Ishikawa (cell line): ENCODE measurements at regions not wholly inside any gene's neighbourhood (a gene's known extent, or its start where the extent isn't known, plus 50 kb on each side); places are given as distances from the start of the nearest gene placed in this dataset.

Experiments used
- CEBPB ChIP-seq: IDR thresholded peaks from 2 replicates; pipeline ENCODE4 v1.6.1; 2012
- CREB1 ChIP-seq: IDR thresholded peaks from 2 replicates; pipeline ENCODE4 v1.6.1; 2012; ENCODE audit warnings: low read depth
- EGR1 ChIP-seq: IDR thresholded peaks from 2 replicates; pipeline ENCODE4 v1.6.1; 2012
- EP300 ChIP-seq: IDR thresholded peaks from 2 replicates; pipeline ENCODE4 v1.6.1; 2012; ENCODE audit warnings: borderline replicate concordance
- FOXM1 ChIP-seq: IDR thresholded peaks from 2 replicates; pipeline ENCODE4 v1.6.1; 2012; ENCODE audit warnings: low read depth, borderline replicate concordance
- MAX ChIP-seq: IDR thresholded peaks from 2 replicates; pipeline ENCODE4 v1.6.1; 2012
- NFIC ChIP-seq: IDR thresholded peaks from 2 replicates; pipeline ENCODE4 v1.6.1; 2012
- RAD21 ChIP-seq: IDR thresholded peaks from 2 replicates; pipeline ENCODE4 v1.6.1; 2012; ENCODE audit warnings: low read depth
- REST ChIP-seq: IDR thresholded peaks from 2 replicates; pipeline ENCODE4 v1.6.1; 2012; ENCODE audit warnings: low read depth, mild to moderate bottlenecking
- TAF1 ChIP-seq: IDR thresholded peaks from 2 replicates; pipeline ENCODE4 v1.6.1; 2012; ENCODE audit warnings: low read depth, mild to moderate bottlenecking
- TCF12 ChIP-seq: IDR thresholded peaks from 2 replicates; pipeline ENCODE4 v1.6.1; 2012; ENCODE audit warnings: low read depth
- TEAD4 ChIP-seq: IDR thresholded peaks from 2 replicates; pipeline ENCODE4 v1.6.1; 2012
- USF1 ChIP-seq: IDR thresholded peaks from 2 replicates; pipeline ENCODE4 v1.6.1; 2012
- YY1 ChIP-seq: IDR thresholded peaks from 2 replicates; pipeline ENCODE4 v1.6.1; 2012; ENCODE audit warnings: low read depth
- ZBTB7A ChIP-seq: IDR thresholded peaks from 2 replicates; pipeline ENCODE4 v1.6.1; 2012; ENCODE audit warnings: low read depth

- TF ChIP-seq TAF1 (no peak), REST (no peak), CEBPB (no peak), YY1 (no peak), EP300 (no peak), ZBTB7A (no peak)
Measured at GRCh38 chr10:114711869-114712250, 53.8 kb upstream of the ABLIM1 start.

GRCh38 chr10:114713525-114714090, 55.5 kb upstream of the ABLIM1 start:
- no peak for TF ChIP-seq USF1
- TF ChIP-seq REST = no peak
- no peak for TF ChIP-seq FOXM1
- TF ChIP-seq RAD21 = no peak
- TF ChIP-seq TEAD4 = no peak
- TF ChIP-seq TCF12 = no peak
- no peak for TF ChIP-seq YY1

- TF ChIP-seq EP300 (peak; percentile 22; the same call in 1 of the 2 replicates), RAD21 (no peak), REST (no peak), ZBTB7A (no peak), MAX (peak; percentile 47; the same call in 1 of the 2 replicates), TCF12 (peak; percentile 51; the same call in 1 of the 2 replicates), NFIC (peak; percentile 86), EGR1 (no peak), TEAD4 (peak; percentile 89), YY1 (no peak), TAF1 (no peak), FOXM1 (no peak), USF1 (no peak), CEBPB (no peak), CREB1 (no peak)
Measured at GRCh38 chr10:114714281-114714741, 56.2 kb upstream of the ABLIM1 start.

GRCh38 chr10:114715171-114715670, 57.1 kb upstream of the ABLIM1 start:
- TF ChIP-seq TEAD4 = 0 out of 2 replicates have a peak, but pooled peaks have one; percentile 35
- TF ChIP-seq NFIC = no peak
- TF ChIP-seq CEBPB = no peak
- no peak for TF ChIP-seq USF1
- no peak for TF ChIP-seq TCF12
- TF ChIP-seq YY1 = no peak
- 0 out of 2 replicates have a peak, but pooled peaks have one; percentile 11 for TF ChIP-seq EP300
- no peak for TF ChIP-seq REST
- TF ChIP-seq CREB1 = no peak
- no peak for TF ChIP-seq TAF1
